ENCODE measurements at regions not wholly inside any gene's neighbourhood (a gene's known extent, or its start where the extent isn't known, plus 50 kb on each side); places are given as distances from the start of the nearest gene placed in this dataset.
"Not testable (repeated sequence)": the region's sequence is repeated elsewhere in the genome, so short reads cannot be mapped to it uniquely, and the experiment has no call there.

DNA sequence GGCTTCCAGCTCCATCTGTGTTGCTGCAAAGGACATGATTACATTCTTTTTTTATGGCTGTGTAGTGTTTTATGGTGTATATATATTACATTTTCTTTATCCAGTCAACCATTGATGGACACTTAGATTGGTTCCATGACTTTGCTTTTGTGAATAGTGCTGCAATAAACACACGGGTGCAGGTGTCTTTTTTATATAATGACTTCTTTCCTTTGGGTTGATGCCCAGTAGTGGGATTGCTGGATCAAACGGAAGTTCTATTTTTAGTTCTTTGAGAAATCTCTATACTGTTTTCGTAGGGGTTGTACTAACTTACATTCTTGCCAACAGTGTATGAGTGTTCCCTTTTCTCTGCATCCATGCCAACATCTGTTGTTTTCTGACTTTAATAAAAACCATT is 189.7 kb downstream of the ACTR3B start:
- DNase-seq (ENCODE audit: insufficient read length, low spot score, missing footprints), result no peak
- Histone ChIP-seq H3K9me3 (ENCODE audit: low read depth, low read length) (no peaks in the 10 kb centered on the region), H3K36me3 (ENCODE audit: insufficient read depth, low read length) (no peaks in the 10 kb centered on the region), H3K27ac (ENCODE audit: low read depth, low read length) (no peak overlapping the region), H3K4me3 (ENCODE audit: insufficient read depth, low read length) (no peak overlapping the region), H2AFZ (ENCODE audit: low read length) (no peak overlapping the region), H3K4me1 (ENCODE audit: insufficient read depth, low read length) (no peaks in the 10 kb centered on the region), H3K4me2 (ENCODE audit: insufficient read depth, low read length) (no peak overlapping the region), H4K20me1 (ENCODE audit: insufficient read depth, low read length) (no peaks in the 10 kb centered on the region), H3K79me2 (ENCODE audit: insufficient read depth, low read length) (no peaks in the 10 kb centered on the region), H3K27me3 (ENCODE audit: insufficient read depth, low read length) (no peaks in the 10 kb centered on the region)
- no peak for TF ChIP-seq CTCF (IDR thresholded peaks at IDR 0.05; ENCODE audit: extremely low read depth, low read depth, low read length)

DNA sequence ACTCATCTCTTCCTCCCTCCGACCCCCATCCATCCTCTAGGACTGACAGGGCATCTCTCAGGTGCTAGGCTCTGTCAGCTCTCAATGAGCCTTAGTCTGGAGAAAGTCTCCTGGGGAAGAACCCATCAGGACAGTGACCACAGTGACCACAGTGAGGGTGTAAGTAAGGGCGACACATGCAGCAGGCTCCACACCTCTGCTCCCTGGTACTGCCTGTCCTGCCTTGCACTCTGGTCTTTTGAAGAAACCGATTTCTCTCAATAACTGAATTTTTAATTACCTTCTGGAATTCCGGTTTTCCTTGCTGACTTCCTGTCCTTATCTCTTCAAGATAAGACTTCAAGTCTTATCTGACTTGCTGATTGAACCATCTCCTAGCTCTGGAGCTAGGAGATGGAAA is 190.2 kb downstream of the ACTR3B start:
- H4K20me1 ChIP-seq (ENCODE audit: insufficient read depth, low read length), result no peaks in the 10 kb centered on the region
- no peak overlapping the region for H3K4me3 ChIP-seq (ENCODE audit: insufficient read depth, low read length)
- H3K4me2 ChIP-seq (ENCODE audit: insufficient read depth, low read length), result no peak overlapping the region
- no peak overlapping the region for H3K27ac ChIP-seq (ENCODE audit: low read depth, low read length)
- H3K4me1 ChIP-seq (ENCODE audit: insufficient read depth, low read length), result no peaks in the 10 kb centered on the region
- H2AFZ ChIP-seq (ENCODE audit: low read length), result no peak overlapping the region
- H3K27me3 ChIP-seq (ENCODE audit: insufficient read depth, low read length), result no peaks in the 10 kb centered on the region
- no peaks in the 10 kb centered on the region for H3K79me2 ChIP-seq (ENCODE audit: insufficient read depth, low read length)
- H3K9me3 ChIP-seq (ENCODE audit: low read depth, low read length), result no peaks in the 10 kb centered on the region
- no peak for TF ChIP-seq CTCF (IDR thresholded peaks at IDR 0.05; ENCODE audit: extremely low read depth, low read depth, low read length)
- H3K36me3 ChIP-seq (ENCODE audit: insufficient read depth, low read length), result no peaks in the 10 kb centered on the region
- DNase-seq (ENCODE audit: insufficient read length, low spot score, missing footprints), result no peak

DNA sequence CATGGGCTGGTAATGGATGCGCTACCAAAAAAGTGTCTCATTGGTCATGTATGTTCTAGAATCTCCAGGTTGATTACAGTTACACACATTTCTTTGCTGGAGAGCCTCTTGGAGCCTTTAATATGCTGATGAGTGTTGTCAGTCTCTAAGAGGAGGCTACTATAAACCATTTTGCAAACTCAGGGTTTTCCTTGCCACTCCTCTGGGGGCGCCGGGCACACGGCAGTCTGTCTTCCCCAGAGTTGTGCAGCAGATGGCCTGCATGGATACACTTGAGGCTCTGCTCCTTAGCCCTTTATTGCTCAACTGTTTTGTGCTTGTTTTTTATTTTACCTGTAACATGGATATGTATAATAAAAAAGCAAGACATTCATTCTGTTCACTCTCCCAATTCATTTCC is 196.5 kb downstream of the ACTR3B start:
- Histone ChIP-seq H4K20me1 (ENCODE audit: insufficient read depth, low read length) (no peaks in the 10 kb centered on the region), H3K4me3 (ENCODE audit: insufficient read depth, low read length) (no peak overlapping the region), H2AFZ (ENCODE audit: low read length) (no peak overlapping the region), H3K27ac (ENCODE audit: low read depth, low read length) (no peak overlapping the region), H3K9me3 (ENCODE audit: low read depth, low read length) (no peaks in the 10 kb centered on the region), H3K27me3 (ENCODE audit: insufficient read depth, low read length) (no peaks in the 10 kb centered on the region), H3K4me1 (ENCODE audit: insufficient read depth, low read length) (no peaks in the 10 kb centered on the region), H3K4me2 (ENCODE audit: insufficient read depth, low read length) (no peak overlapping the region), H3K36me3 (ENCODE audit: insufficient read depth, low read length) (no peaks in the 10 kb centered on the region), H3K79me2 (ENCODE audit: insufficient read depth, low read length) (no peaks in the 10 kb centered on the region)
- TF ChIP-seq CTCF (IDR thresholded peaks at IDR 0.05; ENCODE audit: extremely low read depth, low read depth, low read length), result no peak
- no peak for DNase-seq (ENCODE audit: insufficient read length, low spot score, missing footprints)

DNA sequence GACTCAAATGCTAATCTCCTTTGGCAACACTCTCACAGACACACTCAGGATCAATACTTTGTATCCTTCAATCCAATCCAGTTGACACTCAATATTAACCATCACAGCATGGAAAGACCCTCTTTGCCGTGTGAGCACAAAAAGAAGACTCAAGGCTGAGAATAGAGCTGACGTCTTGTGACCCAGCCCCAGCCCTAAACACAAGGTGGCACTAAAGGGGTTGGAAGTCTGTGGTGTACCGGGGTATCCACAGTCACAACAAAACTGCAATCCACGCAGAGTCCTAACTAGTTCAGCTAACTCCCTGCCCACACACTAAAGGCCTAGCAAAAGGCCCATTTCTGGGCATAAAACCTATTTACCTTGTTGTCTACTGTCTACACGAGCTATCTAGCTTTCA is 200.1 kb downstream of the ACTR3B start:
- Histone ChIP-seq H3K4me3 (ENCODE audit: insufficient read depth, low read length) (no peak overlapping the region), H4K20me1 (ENCODE audit: insufficient read depth, low read length) (no peaks in the 10 kb centered on the region), H3K27me3 (ENCODE audit: insufficient read depth, low read length) (no peaks in the 10 kb centered on the region), H3K27ac (ENCODE audit: low read depth, low read length) (no peak overlapping the region), H3K4me1 (ENCODE audit: insufficient read depth, low read length) (no peaks in the 10 kb centered on the region), H3K4me2 (ENCODE audit: insufficient read depth, low read length) (no peak overlapping the region), H3K9me3 (ENCODE audit: low read depth, low read length) (no peaks in the 10 kb centered on the region), H2AFZ (ENCODE audit: low read length) (no peak overlapping the region), H3K36me3 (ENCODE audit: insufficient read depth, low read length) (no peaks in the 10 kb centered on the region), H3K79me2 (ENCODE audit: insufficient read depth, low read length) (no peaks in the 10 kb centered on the region)
- no peak for TF ChIP-seq CTCF (IDR thresholded peaks at IDR 0.05; ENCODE audit: extremely low read depth, low read depth, low read length)
- no peak for DNase-seq (ENCODE audit: insufficient read length, low spot score, missing footprints)

DNA sequence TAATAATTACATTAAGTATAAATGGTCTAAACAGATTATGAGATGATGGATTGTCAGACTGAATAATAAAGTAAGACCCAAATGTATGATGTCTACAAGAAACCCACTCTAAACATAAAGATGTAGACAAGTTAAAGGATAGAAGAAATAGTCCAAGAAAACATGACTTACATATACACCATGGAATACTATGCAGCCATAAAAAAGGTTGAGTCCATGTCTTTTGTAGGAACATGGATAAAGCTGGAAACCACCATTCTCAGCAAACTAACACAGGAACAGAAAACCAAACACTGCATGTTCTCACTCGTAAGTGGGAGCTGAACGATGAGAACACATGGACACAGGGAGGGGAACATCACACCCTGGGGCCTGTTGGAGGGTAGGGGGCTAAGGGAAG is 202.2 kb downstream of the ACTR3B start:
- not testable (repeated sequence) for H3K27ac ChIP-seq (ENCODE audit: low read depth, low read length); H3K27me3 ChIP-seq (ENCODE audit: insufficient read depth, low read length); H3K79me2 ChIP-seq (ENCODE audit: insufficient read depth, low read length); H3K4me2 ChIP-seq (ENCODE audit: insufficient read depth, low read length); H3K4me3 ChIP-seq (ENCODE audit: insufficient read depth, low read length); H4K20me1 ChIP-seq (ENCODE audit: insufficient read depth, low read length); DNase-seq (ENCODE audit: insufficient read length, low spot score, missing footprints); H2AFZ ChIP-seq (ENCODE audit: low read length); H3K9me3 ChIP-seq (ENCODE audit: low read depth, low read length); H3K4me1 ChIP-seq (ENCODE audit: insufficient read depth, low read length); H3K36me3 ChIP-seq (ENCODE audit: insufficient read depth, low read length)

Measured in osteoblast (primary cell).